NCI-H1048 (cell line): ENCODE measurements at regions not wholly inside any gene's neighbourhood (a gene's known extent, or its start where the extent isn't known, plus 50 kb on each side); places are given as distances from the start of the nearest gene placed in this dataset.
"Not testable (repeated sequence)": the region's sequence is repeated elsewhere in the genome, so short reads cannot be mapped to it uniquely, and the experiment has no call there.

Source experiments
- DNase-seq: peaks from one replicate; lab custom pipeline; 2025; lab: John Stamatoyannopoulos, UW

DNA sequence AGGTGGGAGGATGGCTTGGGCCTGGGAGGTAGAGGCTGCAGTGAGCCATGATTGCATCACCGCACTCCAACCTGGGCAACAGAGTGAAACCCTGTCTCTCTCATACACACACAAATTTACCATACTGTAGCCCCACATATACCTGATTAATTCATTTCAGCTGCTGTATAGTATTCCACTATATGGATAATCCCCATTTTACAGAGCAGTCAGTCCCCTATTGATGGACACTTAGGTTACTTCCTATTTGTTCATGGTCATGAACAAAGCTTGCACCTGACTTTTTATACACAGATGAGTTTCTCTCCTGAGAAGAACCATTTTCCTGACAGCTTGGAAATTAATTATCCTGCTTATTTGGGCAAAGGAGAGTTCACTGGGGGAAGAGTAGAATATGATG is 59.2 kb downstream of the EMX2 start:
- no peak for DNase-seq

DNA sequence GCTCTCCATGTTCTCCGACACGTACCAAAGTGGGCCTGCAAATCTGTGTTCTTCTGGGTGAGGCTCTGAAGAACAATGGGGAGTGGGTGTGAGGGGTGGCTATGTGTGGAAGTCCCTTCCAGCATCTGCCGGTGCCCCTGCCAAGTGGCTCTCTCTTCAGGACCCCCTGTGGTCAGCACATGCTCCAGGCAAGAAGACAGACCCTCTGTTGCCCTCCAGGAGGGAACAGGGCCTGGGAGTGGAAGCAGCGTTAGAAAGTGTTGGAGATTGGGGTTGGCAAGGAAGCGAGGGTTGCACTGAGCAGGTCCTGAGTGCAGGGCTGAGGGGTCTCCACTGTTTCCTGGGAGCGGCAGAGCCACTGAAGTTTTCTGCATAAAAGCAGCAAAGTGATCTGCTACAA is 60.5 kb downstream of the EMX2 start:
- DNase-seq = no peak

DNA sequence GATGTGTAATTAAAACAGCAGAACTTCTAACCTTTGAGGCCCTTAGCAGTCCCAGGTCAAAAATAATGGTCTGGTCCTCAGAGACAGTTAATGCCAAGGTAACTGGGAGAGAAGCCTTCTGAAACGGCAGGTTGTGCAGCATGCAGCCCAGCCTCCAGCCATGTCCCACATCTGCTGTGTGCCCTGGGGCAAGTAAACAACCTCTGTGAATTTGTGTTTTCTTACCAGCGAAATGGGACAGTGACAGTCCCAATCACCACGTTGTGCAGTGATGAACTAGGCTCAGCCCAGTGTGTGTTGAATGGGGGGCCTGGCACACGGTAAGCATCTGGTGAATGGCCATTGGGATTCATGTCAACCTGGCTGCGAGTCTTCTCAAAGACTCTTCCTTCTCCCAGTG is 61.2 kb downstream of the EMX2 start:
- DNase-seq = no peak

DNA sequence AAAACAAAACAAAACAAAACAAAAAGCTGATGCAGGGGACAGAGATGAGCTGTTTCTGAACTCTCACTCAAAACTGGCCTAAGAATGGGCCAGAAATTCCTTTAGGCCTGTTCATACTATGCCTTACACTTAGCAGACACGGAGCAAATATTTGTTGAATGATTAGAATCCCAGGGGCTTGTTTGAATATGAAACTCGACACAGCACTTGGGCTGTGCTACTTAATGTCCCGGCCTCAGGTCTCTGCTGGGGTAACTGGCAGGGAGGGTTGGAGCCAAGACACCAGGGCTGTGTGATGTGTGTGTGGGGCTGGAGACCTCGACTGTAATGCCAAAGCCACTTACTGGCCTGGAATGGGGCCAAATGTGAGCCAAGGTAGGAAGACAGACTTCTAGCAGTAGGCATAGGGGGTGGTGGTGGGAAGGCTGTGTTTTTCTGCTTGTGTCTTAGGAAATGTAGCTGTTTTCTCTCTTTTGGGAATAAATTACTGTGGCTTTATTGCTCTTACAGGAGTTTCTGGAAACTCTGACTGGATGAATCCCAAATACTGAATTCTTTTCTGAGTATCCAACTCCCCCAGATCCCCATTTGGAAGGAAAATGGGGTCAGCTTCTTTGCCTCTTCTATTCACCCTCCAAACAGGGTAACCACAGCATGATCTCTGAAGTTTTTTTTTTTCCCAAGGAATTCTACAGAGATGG is 66.7 kb downstream of the EMX2 start:
- DNase-seq = no peak

DNA sequence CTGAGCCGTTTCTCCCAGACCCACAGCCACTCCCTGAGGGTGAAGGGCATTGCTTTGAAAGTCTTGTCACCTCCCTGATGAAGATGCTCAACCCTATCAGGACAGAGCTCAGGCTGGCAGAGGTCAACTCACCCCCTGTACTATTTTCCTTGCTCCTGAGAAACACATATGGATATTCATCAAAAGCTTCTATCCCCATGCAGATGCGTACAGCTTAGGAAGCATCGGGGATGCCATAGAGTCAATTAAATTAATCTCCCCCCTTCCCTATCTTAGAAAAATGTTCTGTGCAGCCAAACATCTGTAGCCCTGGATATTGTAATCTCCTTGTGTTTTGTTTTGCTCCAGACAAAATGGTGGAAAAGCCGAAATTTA is 67.2 kb downstream of the EMX2 start:
- no peak for DNase-seq

DNA sequence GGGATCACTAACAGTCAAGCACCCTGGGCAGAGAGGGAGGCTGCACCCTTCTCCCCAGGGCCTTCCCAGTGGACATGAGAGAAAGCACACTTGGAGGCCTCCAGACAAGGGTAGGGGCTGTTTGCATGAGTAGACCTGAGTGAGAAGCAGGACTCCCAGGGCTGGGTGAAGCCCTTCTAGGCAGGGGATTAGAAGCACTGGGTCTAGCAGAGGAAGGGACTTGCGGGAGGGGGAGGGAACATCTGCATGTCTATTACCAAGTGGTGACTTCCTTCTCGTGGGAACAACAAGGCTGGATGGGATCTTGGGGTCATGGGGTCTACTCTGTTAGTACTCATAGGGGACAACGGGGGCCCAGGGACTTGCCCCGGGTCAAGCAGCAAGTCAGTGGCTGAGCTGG is 67.8 kb downstream of the EMX2 start:
- DNase-seq = no peak

DNA sequence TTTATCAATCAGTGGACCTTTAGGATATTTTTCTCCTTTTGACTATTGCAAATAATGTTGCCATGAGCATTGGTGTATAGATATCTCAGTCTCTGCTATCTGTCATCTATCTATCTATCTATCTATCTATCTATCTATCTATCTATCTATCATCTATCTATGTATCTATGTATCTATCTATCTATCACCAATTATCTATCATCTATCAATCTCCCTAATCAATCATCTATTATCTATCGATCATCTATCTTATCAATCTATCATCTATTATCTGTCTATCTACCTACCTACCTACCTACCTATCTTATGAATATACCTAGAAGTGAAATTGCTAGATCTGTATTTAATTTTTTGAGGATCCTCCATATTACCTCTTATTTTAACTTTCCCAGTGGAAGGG is 69.6 kb downstream of the EMX2 start:
- no peak for DNase-seq

DNA sequence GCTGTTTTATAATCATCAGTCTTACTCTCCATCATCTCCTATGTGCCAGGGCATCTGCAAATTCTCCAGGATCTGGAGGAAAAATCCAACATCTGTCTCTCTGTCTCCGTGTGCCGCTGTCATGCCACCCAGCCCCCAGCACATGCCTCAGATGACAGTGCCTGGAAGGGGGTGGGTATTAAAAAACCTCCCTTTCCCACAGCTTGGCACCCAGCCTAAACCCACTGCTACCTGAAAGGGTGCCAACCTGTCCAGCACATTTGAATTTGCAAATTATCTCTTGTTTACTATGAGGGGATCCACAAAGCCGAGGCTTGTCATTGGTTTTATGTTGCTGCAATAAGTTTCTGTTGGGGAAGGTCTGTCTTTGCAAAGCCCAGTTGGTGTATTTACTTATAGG is 73.1 kb downstream of the EMX2 start:
- peak; percentile 69 for DNase-seq

DNA sequence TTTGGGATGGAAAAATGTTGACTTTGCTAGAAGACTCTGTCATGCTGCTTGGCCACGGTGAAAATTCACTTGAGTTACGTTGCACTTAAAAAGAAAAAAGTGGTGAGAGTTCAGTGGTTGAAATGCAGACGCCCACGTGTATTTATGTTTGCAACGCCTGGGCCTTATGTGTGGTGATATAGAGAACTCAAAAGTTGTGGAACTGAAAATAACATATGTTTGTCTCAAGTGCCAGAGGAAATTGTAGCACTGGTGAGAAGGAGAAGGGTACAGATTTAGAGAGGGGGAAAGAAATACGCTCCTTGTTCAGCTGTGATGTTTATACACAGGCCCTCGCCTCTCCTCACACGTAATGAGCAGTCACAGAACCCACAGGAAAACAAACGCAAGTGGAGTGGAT is 73.6 kb downstream of the EMX2 start:
- no peak for DNase-seq

DNA sequence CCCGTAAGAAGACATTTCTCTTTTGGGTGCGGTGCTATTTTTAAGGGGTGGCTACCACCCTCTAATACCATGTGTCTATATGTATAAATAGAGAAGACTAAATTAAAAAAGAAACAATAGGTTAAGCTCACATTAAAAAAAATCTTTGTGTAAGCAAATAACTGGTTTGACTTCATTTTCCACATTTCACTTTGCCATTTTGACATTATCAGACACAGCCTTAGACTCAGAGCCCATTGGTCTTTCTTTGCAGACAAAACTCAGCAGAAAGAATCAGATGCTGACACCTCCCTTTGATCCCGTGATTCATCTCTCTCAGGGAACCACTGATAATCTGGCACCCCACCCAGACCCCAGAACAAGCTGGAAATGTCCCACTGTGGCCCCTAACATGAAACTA is 74.5 kb downstream of the EMX2 start:
- DNase-seq = no peak

DNA sequence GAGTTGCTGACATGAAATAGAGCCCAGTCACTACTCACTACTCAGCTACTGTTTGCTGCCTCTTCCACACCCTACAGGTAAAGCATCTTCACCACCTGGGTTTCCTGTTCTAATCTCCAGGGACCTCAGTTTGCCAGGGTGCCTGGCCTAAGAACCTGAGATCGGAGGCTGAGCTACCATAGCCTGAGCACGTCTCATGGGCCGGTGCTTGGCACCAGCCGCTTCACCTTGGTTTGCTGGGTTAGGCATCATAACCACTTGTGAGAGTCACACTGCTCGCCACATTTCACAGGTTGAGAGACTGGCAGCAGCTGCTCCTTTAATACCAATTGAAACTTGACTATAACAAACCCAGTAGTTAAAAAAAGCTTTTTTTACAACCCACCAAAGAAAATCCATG is 75.1 kb downstream of the EMX2 start:
- DNase-seq = no peak

DNA sequence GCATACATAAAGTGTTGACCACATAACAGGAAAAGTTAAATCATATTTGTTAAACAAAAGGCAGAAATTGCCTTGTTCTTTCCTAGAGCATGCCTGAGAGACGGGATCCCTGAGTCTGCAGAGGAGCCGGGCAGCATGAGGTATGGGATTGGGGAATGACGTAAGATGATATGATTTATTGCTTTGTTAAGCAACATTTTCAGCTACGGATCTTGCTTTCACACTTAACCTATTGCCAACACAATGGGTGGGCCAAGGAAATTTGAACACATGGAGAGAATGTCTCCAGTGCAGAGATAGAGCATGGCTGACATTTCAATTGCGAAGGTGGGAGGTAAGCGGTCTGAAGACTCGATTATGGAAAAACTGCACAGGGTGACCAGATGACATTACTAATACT is 76.7 kb downstream of the EMX2 start:
- DNase-seq = no peak

DNA sequence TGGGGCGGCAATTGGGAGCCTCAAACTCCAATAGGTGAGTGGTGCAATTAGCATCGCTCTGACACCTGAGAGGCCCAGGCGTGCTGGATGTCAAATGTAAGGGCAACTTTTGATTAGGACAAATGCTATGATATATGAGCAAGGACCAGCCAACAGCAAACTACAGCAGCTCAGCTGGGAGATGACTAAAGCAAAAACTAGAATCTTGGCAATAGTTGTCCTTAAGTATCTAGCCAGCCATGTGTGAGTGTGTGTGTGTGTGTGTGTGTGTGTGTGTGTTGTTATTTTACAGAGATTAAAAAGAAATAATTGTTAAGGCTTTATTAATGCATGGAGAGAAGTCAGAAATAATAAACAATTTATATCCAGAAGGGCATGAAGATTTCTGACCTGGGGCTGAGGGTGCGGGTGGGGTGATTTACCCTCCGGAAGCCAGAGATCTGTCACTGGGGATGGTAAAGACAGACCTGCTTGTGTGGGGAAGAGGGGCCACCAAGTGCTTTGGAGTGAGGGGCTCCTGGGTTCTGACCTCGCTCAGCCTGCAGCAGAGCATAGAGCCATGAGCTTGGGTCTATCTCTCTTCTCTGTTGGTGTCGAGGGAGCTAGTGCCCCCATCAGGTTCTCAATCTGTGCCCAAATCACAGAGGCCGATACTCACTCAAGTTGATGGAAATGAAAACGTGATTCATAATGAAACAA is 77.3 kb downstream of the EMX2 start:
- DNase-seq = no peak

DNA sequence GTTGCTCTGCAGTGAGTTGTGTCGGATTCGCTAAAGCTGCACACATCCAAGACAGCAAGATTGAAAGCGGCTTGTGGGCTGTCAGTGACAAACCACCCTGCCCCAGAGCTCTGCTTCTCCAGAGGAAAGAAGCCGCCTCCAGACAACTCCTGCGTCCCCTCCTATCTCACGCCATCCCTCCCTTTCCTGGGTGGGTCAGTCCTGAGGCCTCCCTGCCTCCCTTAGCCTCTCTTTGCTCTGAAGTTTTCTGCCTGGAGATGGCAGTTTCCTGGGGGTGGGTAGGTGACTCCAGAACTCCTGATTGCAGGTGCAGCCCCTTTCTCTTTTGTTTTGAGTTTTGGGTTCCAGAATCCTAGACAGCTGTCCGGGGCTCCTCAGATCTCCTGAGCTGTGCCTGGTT is 78.7 kb downstream of the EMX2 start:
- no peak for DNase-seq

DNA sequence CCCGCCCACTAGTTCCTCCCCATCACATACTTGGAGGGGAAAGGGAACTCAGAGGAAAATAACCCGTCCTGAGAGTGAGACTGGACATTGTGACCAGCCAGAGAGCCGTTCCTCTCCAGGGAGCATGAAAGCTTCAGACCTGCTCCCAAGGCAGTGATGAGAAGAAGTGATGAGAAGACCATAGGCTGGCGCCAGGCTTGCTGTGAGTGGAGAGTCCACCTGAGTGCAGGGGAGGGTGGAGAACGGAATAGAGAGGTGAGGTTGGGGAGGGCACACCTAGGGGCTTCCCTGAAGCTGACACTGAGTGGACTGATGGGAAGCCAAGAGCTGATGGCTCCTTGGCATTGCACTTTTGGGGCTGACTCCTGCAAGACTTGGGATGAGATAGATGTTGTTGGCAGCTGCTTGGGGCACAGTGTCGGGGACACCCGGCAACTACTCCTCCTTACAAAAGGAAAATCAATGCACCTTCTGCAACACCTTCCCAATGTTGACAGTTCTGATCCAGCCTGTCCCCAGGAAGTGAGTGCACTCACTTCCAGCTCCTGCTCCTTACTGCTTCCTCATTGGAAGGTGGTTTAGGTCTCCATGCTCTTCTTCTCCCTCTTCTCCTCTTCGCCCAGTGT is 79.4 kb downstream of the EMX2 start:
- DNase-seq = no peak

DNA sequence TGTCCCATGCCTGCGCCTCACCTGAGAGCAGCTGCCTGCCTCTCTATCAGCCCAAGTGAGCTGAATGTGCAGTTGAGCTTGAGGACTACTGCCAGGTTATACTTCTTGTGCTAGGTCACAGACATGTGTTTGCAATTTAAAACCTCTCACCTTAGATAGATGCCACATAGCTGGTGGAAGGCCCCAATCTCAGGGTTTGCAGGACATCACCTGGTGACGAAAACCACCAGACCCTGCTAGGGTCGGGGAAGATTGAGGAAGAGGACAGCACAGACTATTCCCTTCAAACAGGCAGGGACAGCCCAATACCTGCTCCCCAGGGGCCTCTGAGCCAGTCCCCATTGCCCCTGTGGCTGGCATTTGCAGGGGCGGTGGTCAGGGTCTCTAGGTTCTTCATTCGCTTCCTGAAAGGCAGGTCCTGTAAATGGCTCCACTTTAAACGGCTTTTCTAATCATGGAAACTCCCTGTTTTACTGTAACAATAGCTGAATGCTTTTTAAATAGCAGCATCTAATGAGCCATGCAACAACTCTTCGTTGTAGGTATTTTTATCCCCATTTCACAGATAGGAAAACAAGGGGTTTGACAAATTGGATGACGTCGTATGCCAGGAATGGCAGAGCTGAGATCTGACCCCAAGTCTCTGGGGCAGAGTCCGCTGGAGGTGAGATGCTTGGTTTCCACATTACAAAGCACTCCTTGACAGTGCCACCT is 80.1 kb downstream of the EMX2 start:
- DNase-seq = no peak

DNA sequence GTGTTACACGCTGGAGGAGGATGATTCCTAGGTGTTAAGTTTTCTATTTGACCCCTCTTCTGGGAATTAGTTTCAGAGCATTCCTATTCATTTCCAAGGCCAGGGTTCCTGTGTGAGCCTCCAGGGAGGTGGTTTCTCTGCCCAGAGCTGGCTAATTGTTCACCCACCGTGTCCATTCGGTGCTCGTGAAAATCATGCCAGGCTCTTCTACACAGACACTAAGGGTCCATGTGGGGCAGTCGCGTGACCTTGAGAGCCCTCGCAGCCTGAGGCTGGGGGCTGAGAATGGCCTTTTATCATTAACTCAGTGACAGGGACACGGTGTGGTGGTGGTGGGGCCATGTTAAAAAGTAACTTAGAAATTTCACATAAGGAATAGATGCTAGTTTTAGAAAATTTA is 83.7 kb downstream of the EMX2 start:
- no peak for DNase-seq

DNA sequence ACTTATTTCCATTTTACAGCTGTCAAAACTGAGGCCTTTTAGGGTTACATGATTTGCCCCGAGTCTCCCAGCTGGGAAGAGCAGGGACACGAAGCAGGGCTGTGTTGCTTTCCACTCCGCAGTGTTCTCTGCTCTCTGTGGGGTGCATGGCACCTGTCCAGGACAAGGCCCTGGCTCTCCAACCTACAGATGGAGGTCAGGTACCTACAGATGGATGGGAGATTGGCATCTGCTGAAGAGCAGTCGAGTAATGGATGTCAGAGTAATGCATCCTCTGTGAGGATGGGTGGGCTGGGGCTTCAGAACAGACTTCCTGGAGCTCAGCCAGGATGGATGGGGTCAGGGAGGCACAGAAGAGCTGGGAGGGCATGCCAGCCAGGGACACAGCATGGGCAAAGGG is 85.0 kb downstream of the EMX2 start:
- no peak for DNase-seq

DNA sequence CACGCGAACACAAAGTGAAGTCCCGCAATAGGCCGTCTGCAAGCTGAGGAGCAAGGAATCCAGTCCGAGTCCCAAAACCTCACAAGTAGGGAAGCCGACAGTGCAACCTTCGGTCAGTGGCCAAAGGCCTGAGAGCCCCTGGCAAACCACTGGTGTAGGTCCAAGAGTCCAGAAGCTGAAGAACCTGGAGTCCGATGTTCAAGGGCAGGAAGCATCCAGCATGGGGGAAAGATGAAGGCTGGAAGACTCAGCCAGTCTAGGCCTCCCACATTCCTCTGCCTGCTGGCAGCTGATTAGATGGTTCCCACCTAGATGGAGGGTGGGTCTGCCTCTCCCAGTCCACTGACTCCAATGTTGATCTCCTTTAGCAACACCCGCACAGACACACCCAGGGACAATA is 87.2 kb downstream of the EMX2 start:
- DNase-seq = not testable (repeated sequence)

DNA sequence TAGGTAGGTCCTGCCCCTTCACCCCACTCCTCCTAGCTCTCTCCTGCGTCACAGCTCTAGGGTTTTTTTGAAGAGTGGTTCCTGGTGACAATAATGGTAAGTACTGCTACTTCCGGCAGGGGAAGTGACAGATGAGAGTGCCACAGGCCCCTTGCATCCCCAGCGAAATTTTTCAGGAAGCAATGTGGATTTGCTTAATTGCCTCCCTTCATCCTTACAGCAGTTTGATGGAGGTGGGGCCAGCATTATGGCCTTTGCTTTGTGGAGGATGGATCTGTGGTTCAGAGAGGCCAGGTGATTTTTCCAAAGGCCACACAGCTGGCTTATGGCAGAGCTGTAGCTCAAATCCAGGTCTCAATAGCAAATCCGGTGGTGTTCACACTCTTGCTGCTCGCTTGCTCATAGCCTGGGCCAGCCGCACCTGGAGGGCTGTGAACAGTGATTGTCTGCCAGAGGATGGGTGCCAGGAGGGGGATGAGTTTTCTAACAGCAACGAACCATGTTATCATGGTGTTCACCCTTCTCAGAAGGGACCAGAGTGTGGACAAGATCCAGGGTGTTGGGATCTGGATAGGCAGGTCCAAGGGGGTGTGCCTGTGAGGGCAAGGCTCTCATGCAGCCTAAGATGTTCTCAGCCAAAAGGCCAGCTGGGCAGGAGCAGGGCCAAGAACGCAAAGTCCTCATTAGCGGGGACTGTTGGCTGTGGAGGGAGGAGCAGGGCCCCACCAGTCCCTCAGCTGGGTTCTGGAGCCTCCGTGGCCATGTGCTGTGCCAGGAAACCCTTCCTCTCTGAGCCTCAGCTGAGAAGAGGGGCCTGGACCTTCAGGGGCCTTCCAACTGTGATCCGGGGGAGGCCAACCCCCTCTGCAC is 89.0 kb downstream of the EMX2 start:
- no peak for DNase-seq

DNA sequence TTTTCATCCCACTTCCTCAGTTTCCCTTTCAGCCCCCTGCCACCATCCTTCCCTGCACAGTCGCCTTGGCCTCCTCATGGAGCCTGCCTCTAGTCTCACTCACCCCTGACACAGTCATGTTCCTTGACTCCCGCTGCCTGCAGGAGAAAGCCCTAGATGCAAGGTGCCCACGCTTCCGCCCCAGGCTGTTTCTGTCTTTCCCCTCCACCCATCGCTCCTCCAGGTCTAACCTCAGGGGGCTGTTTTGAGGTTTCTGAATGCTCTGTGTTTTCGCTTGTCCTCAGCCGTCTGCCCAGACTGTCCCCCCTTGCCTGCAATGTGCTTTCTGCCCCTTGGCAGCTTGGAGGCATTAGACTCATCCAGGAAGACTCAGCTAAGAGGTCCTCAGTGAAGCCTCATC is 89.9 kb downstream of the EMX2 start:
- DNase-seq = no peak

DNA sequence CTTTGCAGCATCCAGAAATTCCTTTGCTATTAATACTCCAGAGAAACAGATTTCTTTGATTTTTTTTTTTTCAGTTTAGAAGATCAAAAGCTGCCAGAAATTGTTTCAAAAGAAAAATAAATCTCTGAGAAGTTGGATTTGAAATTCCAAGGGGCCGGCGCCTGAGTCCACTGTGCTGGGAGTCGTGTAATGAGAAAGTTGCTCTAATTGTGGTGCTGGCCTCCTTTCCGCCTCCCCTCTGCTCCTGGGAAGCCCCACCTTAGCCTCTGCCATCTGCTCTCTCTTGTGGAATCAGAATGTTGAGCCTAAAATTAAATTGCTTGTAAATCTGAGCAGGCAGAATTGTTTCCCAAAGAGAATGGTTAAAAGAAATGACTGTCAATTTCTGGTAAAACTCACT is 93.3 kb downstream of the EMX2 start:
- DNase-seq = no peak
